Activated CD8-positive, alpha-beta memory T cell treated with anti-CD3 and anti-CD28 coated beads, Interleukin-2, amount 50 U/mL, for 24 hours (primary cell): ENCODE measurements at regions not wholly inside any gene's neighbourhood (a gene's known extent, or its start where the extent isn't known, plus 50 kb on each side); places are given as distances from the start of the nearest gene placed in this dataset.

ENCODE experiments used
- DNase-seq: peaks from one replicate; pipeline ENCODE4 v3.0.0-alpha.2; 2020; ENCODE audit errors: extremely low read depth

- peak; percentile 7 for DNase-seq
These were observed 164.9 kb downstream of the DHX15 start for GRCh38 chr4:24419181-24420034.

GRCh38 chr4:24417206-24417605 lies 167.1 kb downstream of the DHX15 start:
- no peak for DNase-seq

GRCh38 chr4:24416293-24416692 lies 168.1 kb downstream of the DHX15 start:
- no peak for DNase-seq

DNA sequence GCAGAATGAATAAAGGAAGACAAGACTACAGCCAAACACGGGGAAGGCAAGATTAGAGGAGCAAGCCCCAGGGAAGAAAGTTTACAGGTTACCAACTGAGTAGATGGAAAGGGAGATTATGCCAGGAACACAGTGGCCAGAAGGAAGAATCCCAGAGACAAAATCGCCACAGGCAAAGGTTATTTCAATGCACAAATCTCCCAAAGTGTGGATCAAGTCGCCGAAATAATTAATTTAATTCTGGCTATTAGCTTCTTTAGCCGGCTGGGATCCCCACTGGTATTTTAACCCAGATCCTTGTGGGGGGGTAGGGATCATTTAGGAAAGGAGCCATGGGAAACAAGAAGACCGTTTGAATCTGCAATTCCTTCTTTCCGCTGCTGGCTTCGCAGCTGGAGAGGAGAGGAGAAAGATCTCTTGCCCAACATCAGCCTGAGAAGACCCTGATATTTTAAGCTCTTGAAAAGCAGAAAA lies 171.0 kb downstream of the DHX15 start:
- no peak for DNase-seq

DNA sequence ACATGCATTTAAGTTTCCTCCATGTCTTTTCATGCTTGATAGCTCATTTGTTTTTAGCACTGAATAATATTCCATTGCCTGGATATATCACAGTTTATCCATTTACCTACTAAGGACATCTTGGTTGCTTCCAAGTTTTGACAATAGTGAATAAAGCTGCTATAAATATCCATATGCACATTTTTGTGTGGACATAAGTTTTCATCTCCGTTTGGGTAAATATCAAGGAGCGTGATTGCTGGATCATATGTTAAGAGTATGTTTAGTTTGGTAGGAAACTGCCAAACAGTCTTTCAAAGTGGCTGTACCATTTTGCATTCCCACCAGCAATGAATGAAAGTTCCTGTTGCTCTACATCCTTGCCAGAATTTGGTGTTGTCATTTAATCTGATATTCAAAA lies 172.5 kb downstream of the DHX15 start:
- DNase-seq: no peak

- no peak for DNase-seq
These were observed 173.1 kb downstream of the DHX15 start for GRCh38 chr4:24411299-24411698.

GRCh38 chr4:24408640-24409039 lies 175.7 kb downstream of the DHX15 start:
- DNase-seq: no peak

GRCh38 chr4:24405926-24406325 lies 178.4 kb downstream of the DHX15 start:
- DNase-seq: no peak

DNA sequence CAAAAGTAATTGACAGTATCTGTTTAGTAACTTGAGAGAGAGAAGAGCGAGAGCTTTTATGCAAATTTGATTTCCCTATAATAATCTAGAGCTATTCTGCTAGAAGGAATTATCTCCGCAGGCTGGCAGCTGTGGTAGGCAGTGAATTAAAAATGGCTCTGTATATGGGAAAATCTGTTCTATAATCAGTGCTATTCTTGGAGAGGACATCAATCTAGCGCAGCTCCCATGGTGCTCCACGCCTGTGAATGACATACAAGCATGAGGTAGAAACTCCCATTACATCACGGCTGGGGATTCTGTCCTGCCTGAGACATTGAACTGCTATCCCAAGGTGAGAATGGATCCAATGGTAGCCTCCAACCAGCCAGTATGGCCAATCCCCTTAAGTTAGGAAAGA lies 179.0 kb downstream of the DHX15 start:
- DNase-seq: no peak

DNA sequence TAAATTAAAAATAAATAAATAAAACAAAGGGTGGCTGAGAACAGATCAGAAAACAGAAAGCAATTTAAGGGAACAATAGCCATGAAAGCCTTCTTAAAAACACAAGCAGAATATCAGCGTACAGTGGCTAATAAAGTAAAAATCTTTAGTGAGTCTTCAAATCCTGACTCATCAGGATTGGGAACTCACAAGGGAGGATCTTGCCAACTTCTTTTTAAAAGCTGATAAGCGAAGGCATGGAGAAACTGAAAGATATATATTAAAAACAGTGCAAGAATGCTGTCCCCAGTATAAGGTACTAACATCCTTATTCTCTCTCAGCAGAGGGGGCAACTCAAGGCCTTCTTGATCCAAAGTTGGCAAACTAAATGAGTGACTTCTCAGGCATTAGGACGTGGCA lies 180.1 kb downstream of the DHX15 start:
- no peak for DNase-seq

DNA sequence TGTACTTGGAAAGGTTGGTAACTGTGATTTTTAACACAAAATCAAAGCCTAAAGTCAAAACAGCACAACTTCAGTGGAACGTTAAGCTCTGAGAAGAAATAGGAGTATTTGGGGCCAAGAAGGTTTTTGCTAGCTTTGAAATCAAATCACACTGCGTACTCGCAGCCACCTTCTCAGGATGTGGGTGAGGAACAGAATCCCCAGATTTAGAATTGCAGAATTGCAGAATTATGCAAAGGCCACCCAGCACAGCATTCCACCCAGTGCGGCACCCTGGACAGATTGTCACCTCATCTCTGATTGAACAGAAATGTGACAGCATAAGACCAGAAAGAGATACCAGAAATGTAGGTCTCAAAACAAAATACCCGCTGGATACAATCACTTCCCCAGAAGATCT lies 181.1 kb downstream of the DHX15 start:
- no peak for DNase-seq

- DNase-seq: no peak
These were observed 183.8 kb downstream of the DHX15 start for GRCh38 chr4:24400537-24400936.

DNA sequence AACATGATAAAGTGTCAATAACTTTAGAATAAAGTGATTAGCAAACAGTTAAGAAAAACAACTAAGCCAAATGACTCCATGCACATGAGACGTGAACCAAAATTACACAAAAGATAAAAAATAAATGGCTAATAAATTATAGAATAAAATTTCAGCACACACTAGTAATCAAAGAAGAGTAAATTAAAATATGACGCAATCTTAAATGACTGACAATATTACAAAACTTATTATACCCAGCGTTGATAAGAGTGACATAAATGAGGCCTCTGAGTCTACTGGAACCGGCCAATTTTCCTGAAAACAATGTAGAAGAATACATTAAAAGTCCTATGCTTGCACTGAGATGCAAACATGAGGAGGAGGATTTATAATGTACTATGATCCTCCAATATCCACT lies 187.4 kb downstream of the DHX15 start:
- no peak for DNase-seq

GRCh38 chr4:24395937-24396336 lies 188.4 kb downstream of the DHX15 start:
- DNase-seq: no peak

GRCh38 chr4:24394041-24394440 lies 190.3 kb downstream of the DHX15 start:
- no peak for DNase-seq

- no peak for DNase-seq
These were observed 191.7 kb downstream of the DHX15 start for GRCh38 chr4:24392613-24393012.

DNA sequence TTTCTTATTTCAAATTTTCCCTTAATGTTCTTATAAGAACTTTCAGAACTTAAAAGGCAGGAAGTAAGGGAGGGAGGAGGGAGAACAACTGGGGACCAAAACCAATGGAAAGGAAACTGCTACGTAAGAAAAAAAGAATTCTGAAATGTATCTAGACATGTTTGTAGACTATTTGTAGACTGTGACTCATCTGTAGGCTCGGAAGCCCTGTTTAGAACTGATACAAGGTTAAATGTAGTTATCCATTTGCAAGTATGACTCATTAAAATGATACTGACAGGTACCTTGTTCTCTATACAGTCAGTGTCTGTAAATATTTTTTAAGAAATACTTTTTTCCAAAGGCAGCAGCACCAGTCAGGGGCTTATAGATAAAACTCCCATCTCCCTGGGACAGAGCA lies 202.0 kb downstream of the DHX15 start:
- no peak for DNase-seq

DNA sequence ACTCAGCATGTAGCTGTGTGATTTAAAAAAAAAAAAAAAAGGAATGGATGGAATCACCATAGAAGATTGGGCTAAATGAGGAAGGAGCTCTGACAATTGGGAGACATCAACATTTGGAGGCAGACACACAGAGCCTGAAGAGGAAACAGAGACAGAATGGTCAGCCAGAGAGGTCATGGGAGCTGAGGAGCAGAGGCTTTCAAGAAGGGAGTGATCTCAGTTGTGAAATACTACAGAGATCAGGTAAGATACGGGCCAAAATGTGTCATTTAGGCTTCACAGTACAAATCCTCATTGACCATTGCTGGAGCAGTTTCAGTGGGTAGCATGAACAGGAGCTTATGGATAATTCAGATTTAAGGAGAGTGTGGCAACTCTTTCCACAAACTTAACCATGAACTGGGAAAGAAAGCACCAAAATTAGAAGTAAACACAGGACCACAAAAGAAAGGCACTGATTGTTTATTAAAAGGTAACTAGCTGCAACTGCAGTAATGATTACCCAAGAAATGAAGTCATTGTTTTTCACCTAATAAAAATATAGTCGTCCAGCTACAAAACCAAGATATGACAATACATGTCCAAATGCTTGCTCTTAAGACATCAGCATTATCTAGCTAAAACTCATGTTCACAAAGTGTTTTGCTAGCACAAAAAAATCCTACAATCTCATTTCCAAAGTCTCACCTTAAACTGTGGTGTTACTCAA lies 203.2 kb downstream of the DHX15 start:
- DNase-seq: no peak

DNA sequence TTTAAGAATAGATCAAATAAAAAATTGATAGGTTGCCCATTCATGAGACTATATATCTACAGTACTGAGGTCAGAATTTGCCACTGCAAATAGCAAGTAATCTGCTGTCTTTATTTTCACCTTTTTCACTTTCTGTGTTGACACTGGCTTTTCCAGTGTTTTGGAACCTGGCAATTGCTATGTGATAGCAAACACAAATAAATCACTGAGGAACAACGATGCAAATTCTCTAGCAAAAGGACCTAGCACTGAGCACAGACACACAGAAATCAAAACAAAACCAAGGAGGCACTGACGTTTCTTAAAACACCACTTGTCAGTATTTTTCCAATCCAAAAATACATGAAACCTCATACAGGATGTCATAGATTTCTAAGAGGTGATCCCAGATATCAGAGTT lies 210.7 kb downstream of the DHX15 start:
- no peak for DNase-seq

GRCh38 chr4:24372881-24373280 lies 211.5 kb downstream of the DHX15 start:
- DNase-seq: no peak

GRCh38 chr4:24372341-24372740 lies 212.0 kb downstream of the DHX15 start:
- no peak for DNase-seq

DNA sequence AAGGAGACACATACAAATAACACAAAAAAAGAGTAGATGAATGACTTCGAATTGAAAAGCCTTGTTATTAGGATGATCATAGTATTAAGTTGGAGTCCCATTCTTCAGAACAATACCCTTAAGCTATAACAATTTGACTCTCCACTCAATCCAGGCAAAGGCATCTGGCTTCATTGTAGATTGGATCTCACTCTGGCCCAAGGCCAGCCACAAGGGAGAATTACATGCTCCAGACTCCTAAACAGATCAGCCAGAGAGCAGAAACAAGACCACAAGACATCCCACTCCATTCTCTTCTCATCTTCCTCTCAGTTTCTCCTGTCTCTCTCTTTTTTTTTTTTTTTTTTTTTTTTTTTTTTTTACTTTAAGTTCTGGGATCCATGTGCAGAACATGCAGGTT lies 213.9 kb downstream of the DHX15 start:
- DNase-seq: no peak

DNA sequence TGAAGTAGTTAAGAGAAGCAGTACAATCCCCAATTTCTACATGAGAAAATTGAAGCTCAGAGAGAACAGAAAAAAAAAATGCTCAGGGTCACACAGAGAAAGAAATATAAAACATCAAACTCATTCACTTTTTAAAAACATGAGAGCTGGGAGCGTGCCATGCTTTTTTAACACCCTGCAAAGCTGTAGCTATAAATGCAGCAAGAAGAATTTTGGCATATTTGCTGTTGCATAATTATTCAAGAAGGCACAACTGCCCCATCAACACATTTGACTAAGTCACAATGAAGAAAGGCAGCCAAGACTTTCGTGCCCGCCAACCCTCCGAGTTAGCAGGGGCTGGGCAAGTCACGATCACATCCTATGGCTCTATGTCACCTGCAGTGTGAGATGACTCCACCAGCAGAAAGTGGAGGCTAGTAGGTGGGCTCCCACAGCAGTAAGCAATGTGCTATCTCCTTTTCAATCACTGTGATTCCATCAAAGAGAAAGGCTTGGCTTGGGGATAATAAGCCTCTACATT lies 214.8 kb downstream of the DHX15 start:
- no peak for DNase-seq
